ENCODE measurements at regions not wholly inside any gene's neighbourhood (a gene's known extent, or its start where the extent isn't known, plus 50 kb on each side); places are given as distances from the start of the nearest gene placed in this dataset.

DNA sequence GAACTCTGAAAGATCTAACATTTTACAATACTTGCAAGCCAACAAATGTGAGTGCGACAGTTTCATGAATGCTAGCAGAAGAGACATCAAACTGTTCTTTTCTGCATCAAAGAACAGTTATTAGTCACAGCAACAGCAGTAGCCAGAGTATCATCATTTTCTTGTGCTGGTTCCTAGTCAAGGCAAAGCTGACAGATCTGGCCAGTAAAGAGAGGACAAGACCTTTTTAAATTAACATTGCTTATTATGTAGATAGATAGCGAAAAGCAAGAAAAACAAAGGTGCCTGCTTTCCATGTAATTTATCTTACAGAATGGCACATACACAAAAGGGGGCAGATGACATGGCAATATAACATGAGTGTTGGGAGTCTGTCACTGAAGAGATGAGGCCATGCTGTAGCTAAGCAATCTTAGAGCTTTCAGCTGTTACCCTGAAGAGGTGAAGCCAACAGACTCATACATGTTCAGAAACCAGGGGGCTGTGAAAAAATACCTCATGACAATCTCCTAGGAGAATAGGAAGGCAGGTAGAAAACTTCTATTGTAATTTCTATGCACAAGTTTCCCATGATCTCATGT is 626.6 kb upstream of the TYRP1 start:
- no peak for ATAC-seq (ENCODE audit: low read depth)
- Mint-ChIP-seq H3K27ac (no peak overlapping the region), H3K4me3 (no peak overlapping the region), H3K9me3 (ENCODE audit: insufficient read depth) (peaks cover 5% of the 10 kb centered on the region), H3K27me3 (no peaks in the 10 kb centered on the region), H3K4me1 (no peaks in the 10 kb centered on the region)
- H3K36me3 ChIP-seq (replicated peaks in 1 of 2; ENCODE audit: control extremely low read depth in 1 of 2, control insufficient read depth in 1 of 2, extremely low read depth in 1 of 2, insufficient read depth in 2 of 2, low read length in 1 of 2): no peaks in the 10 kb centered on the region
- H3K4me3 ChIP-seq (ENCODE audit: control extremely low read depth in 1 of 5, extremely low read depth in 1 of 5, insufficient read depth in 1 of 5, low read depth in 2 of 5, low read length in 4 of 5): no peak overlapping the region
- no peak for DNase-seq
- H3K27me3 ChIP-seq (replicated peaks in 1 of 4; ENCODE audit: control extremely low read depth in 1 of 4, control insufficient read depth in 3 of 4, insufficient read depth in 4 of 4, low read length in 3 of 4): no peaks in the 10 kb centered on the region
- ChIA-PET POLR2A (no interaction called here), CTCF (no interaction called here)
- no peak overlapping the region for H3K9ac ChIP-seq (ENCODE audit: low read length)
- TF ChIP-seq, protein P1, sequence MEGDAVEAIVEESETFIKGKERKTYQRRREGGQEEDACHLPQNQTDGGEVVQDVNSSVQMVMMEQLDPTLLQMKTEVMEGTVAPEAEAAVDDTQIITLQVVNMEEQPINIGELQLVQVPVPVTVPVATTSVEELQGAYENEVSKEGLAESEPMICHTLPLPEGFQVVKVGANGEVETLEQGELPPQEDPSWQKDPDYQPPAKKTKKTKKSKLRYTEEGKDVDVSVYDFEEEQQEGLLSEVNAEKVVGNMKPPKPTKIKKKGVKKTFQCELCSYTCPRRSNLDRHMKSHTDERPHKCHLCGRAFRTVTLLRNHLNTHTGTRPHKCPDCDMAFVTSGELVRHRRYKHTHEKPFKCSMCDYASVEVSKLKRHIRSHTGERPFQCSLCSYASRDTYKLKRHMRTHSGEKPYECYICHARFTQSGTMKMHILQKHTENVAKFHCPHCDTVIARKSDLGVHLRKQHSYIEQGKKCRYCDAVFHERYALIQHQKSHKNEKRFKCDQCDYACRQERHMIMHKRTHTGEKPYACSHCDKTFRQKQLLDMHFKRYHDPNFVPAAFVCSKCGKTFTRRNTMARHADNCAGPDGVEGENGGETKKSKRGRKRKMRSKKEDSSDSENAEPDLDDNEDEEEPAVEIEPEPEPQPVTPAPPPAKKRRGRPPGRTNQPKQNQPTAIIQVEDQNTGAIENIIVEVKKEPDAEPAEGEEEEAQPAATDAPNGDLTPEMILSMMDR (IDR thresholded peaks at IDR 0.05): no peak
- TF ChIP-seq EZH2 (IDR thresholded peaks at IDR 0.05; ENCODE audit: borderline replicate concordance, insufficient read depth, low read depth, low read length, poor library complexity, severe bottlenecking): no peak
- WGBS (ENCODE audit: insufficient coverage): 100% methylated on average over 1 of the region's 2 CpGs
- intact Hi-C loops (cut with micrococcal nuclease): no loop called here
- no peak overlapping the region for H2AFZ ChIP-seq (ENCODE audit: insufficient read depth, low read depth, low read length, poor library complexity, severe bottlenecking)
- peaks cover 0 to 4% (median 0%) of the 10 kb centered on the region in 3 donors for H3K9me3 ChIP-seq (ENCODE audit: control extremely low read depth in 1 of 3, control insufficient read depth in 2 of 3, insufficient read depth in 1 of 3, low read length in 2 of 3)
- H3K4me2 ChIP-seq (replicated peaks; ENCODE audit: low read depth, low read length, poor library complexity, severe bottlenecking): no peak overlapping the region
- no peak overlapping the region for H3K27ac ChIP-seq (ENCODE audit: low read length in 2 of 2)
- no peaks in the 10 kb centered on the region for H3K79me2 ChIP-seq (ENCODE audit: control insufficient read depth, insufficient read depth, low read length)
- no peaks in the 10 kb centered on the region for H4K20me1 ChIP-seq (ENCODE audit: control insufficient read depth, insufficient read depth, low read length, poor library complexity, severe bottlenecking)
- H3K4me1 ChIP-seq (ENCODE audit: control insufficient read depth in 2 of 2, insufficient read depth in 2 of 2, low read length in 2 of 2): no peaks in the 10 kb centered on the region

DNA sequence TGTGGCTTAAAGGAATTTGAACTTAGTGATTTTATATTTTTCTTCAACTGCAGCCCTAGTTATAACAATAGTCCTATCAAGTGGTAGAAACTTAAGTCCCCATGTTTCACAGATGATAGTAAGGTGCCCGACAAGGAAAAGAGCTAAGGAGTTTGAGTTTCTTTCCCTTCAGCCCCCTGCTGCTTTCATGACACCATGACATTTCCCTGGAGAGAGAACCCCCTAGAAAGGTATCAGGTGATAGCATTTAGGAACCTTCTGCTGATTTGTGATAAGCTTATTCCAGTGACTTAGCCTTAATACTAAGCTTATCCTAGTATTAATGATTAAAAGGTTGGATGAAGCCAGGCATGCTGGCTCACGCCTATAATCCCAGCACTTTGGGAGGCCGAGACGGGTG is 623.8 kb upstream of the TYRP1 start:
- Histone ChIP-seq H3K4me3 (ENCODE audit: control extremely low read depth in 1 of 5, extremely low read depth in 1 of 5, insufficient read depth in 1 of 5, low read depth in 2 of 5, low read length in 4 of 5) (no peak overlapping the region), H3K36me3 (replicated peaks in 1 of 2; ENCODE audit: control extremely low read depth in 1 of 2, control insufficient read depth in 1 of 2, extremely low read depth in 1 of 2, insufficient read depth in 2 of 2, low read length in 1 of 2) (no peaks in the 10 kb centered on the region), H4K20me1 (ENCODE audit: control insufficient read depth, insufficient read depth, low read length, poor library complexity, severe bottlenecking) (no peaks in the 10 kb centered on the region), H3K27ac (ENCODE audit: low read length in 2 of 2) (no peak overlapping the region), H3K4me1 (ENCODE audit: control insufficient read depth in 2 of 2, insufficient read depth in 2 of 2, low read length in 2 of 2) (no peaks in the 10 kb centered on the region), H3K9me3 (ENCODE audit: control extremely low read depth in 1 of 3, control insufficient read depth in 2 of 3, insufficient read depth in 1 of 3, low read length in 2 of 3) (peaks cover 0 to 4% (median 0%) of the 10 kb centered on the region in 3 donors), H2AFZ (ENCODE audit: insufficient read depth, low read depth, low read length, poor library complexity, severe bottlenecking) (no peak overlapping the region), H3K79me2 (ENCODE audit: control insufficient read depth, insufficient read depth, low read length) (no peaks in the 10 kb centered on the region), H3K9ac (ENCODE audit: low read length) (no peak overlapping the region), H3K27me3 (replicated peaks in 1 of 4; ENCODE audit: control extremely low read depth in 1 of 4, control insufficient read depth in 3 of 4, insufficient read depth in 4 of 4, low read length in 3 of 4) (no peaks in the 10 kb centered on the region), H3K4me2 (replicated peaks; ENCODE audit: low read depth, low read length, poor library complexity, severe bottlenecking) (no peak overlapping the region)
- POLR2A ChIA-PET: no interaction called here
- H3K27ac Mint-ChIP-seq: no peak overlapping the region
- no peaks in the 10 kb centered on the region for H3K27me3 Mint-ChIP-seq
- no peaks in the 10 kb centered on the region for H3K4me1 Mint-ChIP-seq
- WGBS (ENCODE audit: insufficient coverage): 89% methylated on average over 3 of the region's 4 CpGs
- no peak for TF ChIP-seq EZH2 (IDR thresholded peaks at IDR 0.05; ENCODE audit: borderline replicate concordance, insufficient read depth, low read depth, low read length, poor library complexity, severe bottlenecking)
- TF ChIP-seq, protein P1 (IDR thresholded peaks at IDR 0.05): no peak
- H3K4me3 Mint-ChIP-seq: no peak overlapping the region
- intact Hi-C loops (cut with micrococcal nuclease): no loop called here
- CTCF ChIA-PET: no interaction called here
- ATAC-seq (ENCODE audit: low read depth): no peak
- no peak for DNase-seq
- H3K9me3 Mint-ChIP-seq (ENCODE audit: insufficient read depth): peaks cover 5% of the 10 kb centered on the region

All from B cell (primary cell).